Glomerular visceral epithelial cell (primary cell): ENCODE measurements at regions not wholly inside any gene's neighbourhood (a gene's known extent, or its start where the extent isn't known, plus 50 kb on each side); places are given as distances from the start of the nearest gene placed in this dataset.

Experiments
- DNase-seq: peaks from one replicate; pipeline ENCODE4 v3.0.0-alpha.2; 2016; ENCODE audit errors: extremely low spot score

DNA sequence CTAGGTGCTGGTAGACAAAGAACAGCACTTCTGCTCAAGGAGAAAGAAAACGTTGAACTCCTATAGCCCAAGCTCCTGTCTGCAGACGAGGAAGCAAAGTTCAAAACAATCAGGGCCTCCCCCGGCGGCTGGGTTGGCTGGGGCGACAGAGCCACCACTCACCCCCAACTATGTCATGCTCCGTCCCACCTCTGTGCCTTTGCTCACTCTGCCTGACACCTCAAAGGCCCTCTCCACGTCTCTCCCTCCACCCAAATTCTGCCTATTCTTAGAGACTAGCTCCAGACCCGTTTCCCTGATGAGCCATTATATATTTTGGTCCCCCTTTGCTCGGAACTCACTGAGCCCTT, 304.3 kb downstream of the TLE3 start:
- DNase-seq: no peak

DNA sequence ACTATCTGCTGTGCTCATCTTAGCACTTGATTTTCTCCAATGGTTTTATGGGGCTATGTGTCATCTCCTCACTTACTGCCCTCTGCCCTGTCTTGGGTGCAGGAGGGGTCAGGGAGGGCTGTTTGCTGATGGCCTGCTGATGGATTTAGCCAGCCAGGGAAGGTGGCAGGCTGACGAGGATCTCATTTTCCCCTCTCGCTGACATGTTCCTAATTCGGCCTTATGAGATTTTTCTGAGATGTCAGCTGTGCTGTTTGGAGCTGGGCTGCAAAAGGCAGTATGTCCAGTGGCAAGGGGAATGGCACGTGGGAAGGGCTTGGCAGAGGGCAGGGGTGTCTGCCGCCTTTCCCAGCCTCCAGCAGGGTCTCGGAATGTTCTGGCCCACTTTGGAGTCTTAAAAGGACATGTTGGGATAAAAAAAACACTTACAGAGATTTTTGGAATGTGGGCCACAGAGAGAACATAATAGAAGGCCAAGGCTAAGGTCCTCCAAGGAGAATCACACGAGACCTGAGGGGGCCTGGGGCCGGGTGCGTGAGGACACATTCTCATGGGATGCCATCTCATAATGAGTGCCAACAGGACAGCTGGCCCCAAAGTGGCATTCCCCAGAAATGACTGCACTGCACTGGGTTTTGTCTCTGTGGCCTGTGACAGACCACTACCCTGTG, 303.8 kb downstream of the TLE3 start:
- no peak for DNase-seq

DNA sequence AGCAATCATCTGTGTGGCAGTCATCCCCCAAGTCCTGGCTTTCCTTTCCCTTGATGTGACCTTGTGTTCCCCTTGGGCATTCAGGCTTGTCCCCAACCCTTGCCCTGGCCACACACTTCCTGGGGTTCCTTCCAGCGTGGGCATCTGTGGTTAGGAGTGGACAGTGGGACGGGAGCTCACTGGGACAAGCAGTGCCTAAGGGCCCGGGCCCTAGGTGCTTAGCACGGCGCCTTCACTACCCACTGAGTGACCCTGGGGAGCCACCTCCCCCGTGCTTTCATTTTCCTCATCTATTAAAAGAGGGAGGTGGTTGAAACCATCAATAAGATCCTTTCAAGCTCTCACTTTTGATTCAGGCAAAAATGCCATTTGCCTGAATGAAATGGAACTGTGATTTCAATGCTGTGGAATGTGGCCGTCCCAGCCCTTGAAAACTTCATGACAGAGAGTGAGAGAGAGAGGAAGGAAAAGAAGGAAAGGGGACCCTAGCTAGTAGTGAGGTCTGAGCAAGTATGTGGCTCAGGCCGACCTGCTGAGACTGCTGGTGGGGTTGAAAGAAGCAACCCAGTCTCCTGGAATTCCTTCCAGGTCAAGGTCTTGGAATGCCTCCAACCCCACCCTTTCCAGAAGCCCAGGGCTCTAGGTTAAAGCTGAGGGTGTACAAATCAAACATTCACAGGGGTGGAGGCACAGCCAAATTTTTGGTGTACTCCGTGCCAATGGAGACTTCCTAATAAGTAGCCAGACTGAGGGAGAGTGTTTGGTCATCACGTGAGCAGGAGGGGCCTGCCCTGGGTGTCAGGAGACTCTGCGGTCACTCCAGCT, 302.9 kb downstream of the TLE3 start:
- DNase-seq: peak; percentile 64

DNA sequence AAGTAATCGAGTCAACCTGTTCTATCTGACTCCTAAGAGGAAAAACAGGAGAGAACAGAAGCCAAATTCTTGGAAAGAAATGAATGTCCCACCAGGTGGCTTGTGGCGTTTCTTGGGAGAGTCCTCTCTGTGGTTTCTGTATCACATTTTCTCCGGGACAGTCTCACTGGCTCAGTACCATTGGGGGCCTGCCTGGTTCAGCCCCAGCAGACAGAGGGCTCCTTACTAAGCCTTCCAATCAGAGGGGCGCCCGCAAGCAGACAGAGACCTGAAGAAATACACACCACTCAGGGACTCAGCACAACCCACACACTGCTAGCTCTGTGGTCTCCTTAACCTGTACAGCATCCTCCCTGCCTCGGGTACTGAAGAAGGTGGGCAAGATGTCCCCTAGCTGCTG, 302.1 kb downstream of the TLE3 start:
- no peak for DNase-seq

DNA sequence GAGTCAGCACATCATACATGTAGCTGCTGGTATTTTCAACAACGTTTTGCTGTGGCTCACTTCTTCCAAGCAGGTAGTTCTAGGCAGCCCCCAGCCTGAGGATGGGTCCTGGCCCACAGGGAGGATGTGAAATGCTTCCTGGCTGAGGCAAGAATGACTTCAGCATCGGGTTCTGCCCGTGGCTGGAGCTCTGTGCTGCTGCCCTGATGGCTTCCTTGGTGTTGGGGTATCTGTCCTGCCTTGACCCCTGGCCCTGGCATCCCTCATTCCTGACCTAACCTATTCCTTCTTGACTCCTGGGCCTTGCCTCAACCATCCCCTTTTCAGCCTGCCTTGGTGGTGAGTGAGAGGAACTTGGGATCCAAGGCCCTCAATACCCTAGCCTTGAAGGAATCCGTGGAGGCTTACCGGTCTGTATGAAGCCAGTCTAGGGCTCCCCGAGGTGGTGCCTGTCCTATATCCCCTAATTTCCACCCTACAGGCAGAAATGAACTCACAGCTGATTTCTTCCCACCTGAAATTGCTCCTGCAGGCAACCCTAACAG, 300.6 kb downstream of the TLE3 start:
- no peak for DNase-seq

DNA sequence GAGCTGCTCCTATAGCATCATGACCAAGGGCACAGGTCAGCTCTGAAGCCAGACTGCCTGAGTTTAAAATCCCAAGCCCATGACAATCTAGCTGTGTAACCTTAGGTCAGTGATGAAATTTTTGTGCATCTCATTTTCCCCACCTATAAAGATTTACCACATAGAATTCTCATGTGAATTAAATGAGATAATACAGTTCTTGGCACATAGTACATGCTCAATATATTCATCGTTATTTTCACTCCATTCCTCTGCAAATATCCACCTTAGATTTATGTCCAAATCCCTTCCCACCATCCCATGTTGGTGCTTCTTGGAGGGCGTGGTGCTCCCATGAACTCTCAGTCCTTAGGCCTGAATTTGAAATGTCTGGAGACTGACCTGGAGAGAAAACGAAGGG, 300.1 kb downstream of the TLE3 start:
- DNase-seq: no peak

DNA sequence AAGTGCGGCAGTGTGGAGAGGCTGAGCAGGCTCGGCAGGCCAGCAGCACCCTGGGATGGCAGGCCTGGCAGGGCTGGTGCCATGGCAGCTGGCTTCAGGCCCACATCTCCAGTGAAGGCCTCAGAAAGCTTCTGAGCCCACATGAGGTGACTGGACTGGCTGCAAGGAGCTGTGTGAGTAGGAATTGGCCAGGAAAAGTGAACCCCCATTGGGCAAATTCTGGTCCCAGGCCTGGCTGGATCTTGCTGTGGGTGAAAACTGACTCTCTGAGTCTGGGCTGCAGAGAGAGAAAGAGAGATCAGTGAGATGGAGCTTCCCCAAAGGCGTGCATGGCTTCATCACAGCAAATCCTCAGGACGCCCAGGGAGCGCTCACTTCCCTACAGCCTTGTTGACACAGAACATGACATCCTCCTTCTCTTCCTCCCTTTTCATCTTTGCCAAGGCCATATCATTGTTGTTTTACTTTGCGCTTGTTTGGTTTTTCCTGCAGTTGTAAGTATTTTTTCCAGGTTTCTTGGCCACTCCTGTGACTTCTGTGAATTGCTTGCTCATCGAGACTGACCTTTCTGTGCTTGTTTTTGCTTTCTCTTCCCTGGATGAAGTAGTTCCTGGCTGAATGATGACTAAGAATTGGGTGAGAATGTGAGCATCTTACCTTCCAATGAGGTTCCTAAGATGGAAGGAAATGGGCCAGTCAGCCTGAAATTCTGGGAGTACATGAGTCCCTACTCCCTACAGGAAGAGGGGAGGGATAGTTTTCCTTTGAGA, 299.1 kb downstream of the TLE3 start:
- DNase-seq: no peak

DNA sequence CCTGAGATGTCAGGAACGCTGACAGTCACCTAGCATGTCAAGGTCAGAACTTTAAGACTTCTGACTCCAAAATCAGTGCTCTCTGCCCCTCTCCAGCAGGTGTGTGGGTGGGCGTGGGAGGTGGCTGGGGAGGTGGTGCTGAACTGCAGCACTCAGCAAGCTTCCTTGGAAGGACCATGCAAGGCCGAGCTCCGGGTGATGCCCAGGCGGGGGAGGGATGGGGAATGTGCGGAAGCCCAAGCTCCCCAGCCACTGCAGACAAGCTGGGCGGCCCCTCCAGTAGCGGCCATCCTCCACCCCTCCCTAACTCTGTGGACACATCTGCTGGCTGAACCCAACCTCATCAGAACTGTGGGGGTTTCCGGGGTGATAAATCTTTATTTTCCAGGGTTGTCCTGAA, 296.6 kb downstream of the TLE3 start:
- DNase-seq: no peak

DNA sequence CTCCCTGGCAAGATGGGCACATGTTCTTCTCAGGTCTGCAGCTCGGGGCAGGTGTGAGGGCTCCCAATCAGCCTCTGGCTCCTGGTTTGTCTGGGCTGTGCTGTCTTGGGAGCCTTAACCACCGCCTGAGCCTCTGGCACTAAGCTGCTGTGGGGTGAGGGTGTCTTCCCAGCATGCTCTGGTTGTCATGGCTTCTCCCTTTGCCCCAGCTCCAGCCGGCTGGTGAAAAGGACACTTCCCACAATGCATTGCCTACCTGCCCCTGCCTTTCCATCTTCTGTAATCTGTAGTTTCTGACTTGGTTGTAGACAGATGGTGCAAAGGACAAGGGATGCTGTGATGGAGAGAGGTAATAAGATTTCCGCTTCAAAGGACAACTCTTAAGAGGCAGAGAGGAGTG, 295.3 kb downstream of the TLE3 start:
- no peak for DNase-seq

DNA sequence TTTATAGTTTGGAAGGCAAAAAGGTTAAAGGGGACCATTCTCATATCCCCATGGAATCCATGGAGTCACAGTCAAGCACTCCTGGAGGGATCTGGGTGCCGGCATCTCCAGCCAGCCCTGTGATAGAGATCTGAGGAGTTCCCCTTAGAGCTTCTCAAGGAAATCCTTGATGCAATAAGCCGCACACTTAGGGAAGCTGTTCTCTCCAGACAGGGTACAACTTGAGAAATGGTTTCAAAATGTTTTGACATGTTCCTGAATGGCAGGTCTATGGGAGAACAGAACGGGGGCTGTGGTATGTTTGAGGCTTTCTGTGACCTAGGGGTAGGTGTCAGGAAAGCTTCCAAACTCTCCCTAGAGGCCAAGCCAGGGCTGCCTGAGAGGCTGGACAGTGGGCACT, 292.9 kb downstream of the TLE3 start:
- DNase-seq: no peak

DNA sequence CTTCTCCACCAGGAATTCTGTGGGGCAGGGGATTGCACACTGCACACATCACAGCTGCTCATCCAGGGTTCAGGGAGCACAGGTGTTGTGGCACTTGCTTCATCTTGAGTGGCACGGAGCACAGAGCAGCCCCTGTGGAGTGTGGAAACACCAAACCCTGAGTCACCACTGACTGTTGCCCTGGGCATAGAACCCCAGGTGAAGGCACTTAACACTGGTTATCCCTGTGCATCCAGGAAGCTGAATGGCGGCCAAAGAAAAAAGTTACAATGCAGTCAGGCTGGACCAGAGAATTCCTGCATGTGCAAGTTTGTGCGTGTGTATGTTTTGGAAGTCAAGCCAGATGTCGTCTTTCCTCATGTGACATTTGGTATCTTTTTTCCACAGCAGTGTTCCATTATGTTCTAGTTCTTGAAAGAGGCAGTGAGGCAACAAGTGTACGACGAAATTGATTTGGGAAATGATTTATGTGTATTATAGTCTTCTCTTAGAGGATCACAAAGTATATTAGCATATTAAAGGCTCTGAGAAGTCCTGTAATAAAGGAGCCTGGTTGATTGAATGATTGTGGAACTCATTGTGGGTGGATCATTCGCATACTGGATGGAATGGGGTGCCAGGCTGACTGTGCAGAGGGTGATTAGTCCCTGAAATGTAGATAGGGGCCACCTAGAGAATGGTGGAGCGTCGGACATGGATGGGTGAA, 292.3 kb downstream of the TLE3 start:
- DNase-seq: no peak

DNA sequence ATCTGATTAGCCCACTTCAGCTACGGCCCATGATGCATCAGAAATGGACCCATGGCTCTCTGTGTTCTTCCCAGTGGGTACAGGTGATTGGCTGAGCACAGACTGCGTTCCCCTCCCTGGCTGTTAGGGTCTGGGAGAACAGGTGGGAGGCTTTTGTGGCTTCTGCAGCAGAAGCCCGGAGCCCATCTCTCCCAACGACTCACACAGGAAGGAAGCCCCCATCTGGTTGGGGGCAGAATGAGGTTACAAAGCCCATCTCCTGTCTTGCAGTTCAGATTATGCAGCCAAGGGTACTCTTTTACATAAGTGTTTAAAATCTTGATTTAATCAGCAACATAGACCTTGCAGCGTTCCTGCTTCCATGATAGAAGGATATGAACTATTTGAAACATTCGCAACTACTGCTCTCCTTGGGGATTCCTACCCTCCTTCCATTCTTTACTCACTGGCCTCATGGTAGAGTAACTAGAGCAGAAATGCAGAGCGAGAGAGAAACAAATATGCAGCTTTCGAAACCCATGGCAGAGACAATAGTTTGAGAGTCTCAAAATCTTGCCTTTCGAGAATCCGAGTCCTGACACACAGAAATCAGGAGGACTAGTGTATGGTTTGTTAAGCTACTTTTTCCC, 291.3 kb downstream of the TLE3 start:
- DNase-seq: no peak

DNA sequence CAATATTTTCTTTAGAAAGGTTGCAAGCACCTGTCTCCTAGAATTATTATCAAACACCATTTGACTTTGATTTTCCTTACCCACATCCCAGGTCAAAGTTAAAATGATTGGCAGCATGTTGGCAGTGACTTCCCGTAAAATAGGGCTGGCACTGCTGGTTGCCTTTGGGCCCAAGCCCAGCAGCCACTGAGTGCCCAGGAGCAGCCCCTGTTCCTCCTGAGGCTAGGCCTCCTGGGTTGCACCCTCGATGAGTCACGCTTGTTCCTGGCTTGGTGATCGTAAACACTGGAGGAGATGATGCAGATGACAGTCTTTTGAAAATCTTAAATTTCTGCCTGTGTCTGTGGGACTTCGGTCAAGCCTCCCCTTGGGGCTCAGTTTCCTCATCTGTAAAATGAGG, 290.0 kb downstream of the TLE3 start:
- peak; percentile 40 for DNase-seq

DNA sequence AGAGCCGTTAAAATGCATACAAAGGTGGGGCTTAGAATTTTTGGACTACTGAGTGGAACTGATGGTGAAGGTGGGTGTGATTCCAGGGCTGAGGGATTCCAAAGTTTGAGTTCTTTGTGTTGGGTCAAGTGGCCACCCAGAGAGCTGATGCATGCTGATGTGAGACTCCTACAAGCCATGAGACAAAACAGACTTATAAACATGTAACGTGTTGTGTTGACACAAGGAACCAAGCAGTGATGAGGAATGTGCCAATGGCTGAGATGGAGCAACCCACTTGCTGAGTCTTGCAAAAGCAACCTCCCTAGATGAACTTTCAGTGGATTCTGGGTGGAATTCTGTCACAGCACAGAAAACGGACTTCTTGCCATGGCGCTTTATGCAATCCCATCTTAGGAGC, 289.0 kb downstream of the TLE3 start:
- no peak for DNase-seq

DNA sequence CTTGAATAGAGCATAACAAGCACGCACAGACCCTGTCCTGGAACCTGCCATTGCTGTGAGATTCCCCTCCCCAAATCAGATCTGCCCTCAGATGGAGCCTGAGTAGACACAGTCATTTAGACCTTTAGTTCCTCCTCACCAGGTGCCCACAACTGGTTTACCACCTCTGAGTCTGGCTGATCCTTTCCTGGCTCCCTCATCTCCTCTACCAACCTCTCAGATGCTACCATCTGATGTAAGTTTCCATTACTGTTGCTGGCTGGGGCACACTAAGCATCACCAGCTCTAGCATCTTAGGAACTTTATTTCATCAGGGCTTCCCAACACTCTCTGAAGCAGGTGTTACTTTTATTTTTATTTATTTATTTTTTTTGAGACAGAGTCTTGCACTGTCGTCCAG, 288.3 kb downstream of the TLE3 start:
- DNase-seq: no peak

DNA sequence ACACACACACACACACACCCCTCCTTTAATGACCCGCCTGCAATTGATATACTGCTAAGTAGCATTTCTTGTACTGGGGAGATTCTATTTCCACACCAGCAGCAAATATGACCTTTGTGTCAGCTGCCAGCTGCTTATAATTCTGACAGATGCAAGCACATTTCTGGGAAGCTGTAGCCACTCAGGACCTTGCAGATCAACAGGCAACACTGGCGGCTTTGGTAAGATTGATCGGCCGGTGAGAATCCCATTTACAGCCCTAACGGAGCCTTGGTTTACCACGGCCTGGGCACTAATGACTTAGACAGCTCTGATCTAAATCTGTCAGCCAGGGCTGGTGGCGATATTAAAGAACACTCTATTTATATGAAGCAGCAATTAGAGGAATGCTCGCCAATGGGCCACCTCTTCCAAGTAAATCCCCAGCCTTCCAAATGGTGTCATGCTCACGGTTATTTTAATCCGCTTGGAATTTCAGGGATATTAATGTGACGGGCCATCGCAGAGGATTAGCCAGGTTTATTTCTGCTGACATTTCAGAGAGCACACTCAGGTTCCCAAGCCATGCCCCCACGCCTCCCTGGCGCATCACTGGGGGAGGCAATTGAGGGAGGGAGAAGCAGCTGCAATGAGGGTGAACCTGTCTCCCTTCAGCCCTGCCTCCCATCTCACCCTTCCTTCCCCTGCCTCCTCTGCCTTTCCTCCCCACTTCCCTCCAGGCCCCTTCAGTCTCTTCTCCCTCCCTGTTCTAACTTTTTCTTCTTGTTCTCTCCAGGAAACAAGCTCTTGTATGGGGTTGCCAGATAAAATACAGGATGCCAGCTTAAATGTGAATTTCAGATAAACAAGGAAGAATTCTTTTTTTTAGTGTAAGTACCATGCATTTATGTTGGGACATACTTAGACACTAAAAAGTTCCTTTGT, 287.0 kb downstream of the TLE3 start:
- no peak for DNase-seq

DNA sequence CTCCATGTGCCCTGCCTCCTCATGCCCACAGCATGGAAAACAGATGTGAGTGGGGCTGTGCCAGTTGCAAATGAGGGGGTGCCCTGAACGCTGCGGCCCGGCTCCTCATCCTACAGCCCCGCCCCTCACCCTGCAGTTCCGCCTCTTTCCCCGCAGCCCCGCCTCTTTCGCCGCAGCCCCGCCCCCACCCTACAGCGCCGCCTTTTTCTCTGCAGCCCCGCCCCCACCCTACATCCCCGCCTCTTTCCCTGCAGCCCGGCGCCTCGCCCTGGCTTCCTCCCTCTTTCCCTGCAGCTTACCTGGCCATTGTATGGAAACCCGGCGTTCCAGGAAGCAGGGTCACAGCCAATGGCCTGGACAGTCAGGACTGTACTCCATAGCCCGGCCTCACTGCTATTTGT, 284.9 kb downstream of the TLE3 start:
- no peak for DNase-seq

DNA sequence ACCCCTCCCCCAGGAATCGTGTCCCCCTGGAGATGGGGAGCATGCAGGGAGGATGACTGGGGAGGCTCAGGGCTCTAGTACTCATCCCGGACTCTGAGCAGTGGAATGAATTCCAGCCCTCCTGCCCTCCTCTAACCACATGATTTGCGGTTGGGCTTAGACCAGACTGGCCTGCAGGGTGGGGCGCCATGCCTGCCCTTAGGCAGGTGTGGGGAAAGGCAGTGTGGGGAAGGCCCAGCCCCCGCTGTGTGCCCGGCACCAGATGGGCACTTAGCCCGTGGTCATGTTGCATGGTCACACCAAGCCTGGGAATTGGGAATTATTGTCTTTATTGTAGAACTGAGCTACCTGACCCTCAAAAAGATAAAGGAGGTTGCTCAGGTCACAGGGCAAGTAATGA, 283.8 kb downstream of the TLE3 start:
- peak; percentile 28 for DNase-seq

DNA sequence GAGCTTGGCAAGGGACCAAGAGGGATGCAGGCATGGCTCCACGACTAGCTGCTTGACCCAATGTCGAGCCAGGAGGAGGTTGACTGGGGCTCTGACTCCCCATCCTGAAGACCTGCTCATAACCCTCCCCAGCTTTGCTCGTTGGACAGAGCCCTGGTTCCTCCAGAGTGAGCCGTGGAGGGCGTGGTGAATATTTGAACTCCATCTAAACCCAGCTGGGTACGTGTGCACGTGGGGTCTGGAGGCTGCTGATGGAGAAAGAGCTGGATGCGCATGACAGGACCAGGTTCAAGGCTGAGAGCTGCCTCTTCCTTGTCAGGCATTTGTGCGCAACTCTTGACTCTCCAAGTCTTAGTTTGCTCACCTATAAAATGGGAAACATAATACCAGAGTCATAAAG, 282.8 kb downstream of the TLE3 start:
- DNase-seq: no peak

DNA sequence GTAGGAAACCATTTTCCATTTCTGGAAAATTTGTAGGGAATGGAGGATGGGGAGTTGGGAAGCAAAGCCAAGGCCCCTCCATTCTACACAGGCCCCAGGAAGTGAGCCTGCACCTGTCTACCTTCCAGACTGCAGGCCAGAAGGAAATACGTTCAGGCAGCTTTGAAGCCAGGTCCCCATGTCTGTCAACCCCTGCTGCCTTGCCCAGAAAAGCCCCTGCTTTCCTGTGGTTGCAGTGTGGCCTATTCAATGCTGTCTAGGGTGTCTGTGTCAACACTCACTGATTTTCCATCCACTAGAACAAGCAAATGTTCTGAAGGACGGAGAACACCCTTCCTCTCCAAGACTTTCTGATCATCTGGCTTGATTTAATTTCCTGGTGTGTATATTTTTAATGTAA, 281.9 kb downstream of the TLE3 start:
- no peak for DNase-seq
